ENCODE measurements at regions not wholly inside any gene's neighbourhood (a gene's known extent, or its start where the extent isn't known, plus 50 kb on each side); places are given as distances from the start of the nearest gene placed in this dataset.

- Histone ChIP-seq H3K27ac (replicated peaks) (no peak overlapping the region), H3K4me3 (no peak overlapping the region), H3K9me3 (replicated peaks) (peaks cover 10% of the 10 kb centered on the region), H3K36me3 (no peaks in the 10 kb centered on the region), H3K4me1 (no peaks in the 10 kb centered on the region), H3K27me3 (ENCODE audit: low read depth) (peaks cover 49% of the 10 kb centered on the region)
- intact Hi-C loops (cut with micrococcal nuclease): no loop called here
- DNase-seq: no peak
- TF ChIP-seq, protein P1, sequence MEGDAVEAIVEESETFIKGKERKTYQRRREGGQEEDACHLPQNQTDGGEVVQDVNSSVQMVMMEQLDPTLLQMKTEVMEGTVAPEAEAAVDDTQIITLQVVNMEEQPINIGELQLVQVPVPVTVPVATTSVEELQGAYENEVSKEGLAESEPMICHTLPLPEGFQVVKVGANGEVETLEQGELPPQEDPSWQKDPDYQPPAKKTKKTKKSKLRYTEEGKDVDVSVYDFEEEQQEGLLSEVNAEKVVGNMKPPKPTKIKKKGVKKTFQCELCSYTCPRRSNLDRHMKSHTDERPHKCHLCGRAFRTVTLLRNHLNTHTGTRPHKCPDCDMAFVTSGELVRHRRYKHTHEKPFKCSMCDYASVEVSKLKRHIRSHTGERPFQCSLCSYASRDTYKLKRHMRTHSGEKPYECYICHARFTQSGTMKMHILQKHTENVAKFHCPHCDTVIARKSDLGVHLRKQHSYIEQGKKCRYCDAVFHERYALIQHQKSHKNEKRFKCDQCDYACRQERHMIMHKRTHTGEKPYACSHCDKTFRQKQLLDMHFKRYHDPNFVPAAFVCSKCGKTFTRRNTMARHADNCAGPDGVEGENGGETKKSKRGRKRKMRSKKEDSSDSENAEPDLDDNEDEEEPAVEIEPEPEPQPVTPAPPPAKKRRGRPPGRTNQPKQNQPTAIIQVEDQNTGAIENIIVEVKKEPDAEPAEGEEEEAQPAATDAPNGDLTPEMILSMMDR (IDR thresholded peaks at IDR 0.05; ENCODE audit: borderline replicate concordance): no peak
Observed at GRCh38 chr22:34099278-34099677, 179.0 kb upstream of the LARGE1 start.

DNA sequence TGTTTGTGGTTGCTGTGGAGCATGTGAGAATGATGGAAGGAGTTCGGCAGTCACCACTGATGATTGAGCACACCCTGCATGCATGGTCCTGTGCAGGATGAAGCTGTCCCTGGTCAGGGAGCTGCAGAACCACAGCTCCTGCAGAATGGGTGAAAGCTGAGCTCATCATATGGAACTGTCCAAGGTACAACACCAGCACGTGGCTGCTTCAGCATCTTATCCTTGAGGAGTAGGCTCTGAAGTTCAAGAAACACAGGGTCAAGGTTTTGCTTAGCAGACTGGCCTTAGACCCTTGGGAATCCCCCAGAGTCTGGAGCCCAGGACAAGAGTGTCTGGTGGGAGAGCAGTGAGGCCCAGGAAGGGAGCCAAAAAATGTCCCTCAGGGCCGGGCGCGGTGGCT is 182.4 kb upstream of the LARGE1 start:
- Histone ChIP-seq H3K36me3 (no peaks in the 10 kb centered on the region), H3K9me3 (replicated peaks) (peaks cover 6% of the 10 kb centered on the region), H3K27ac (replicated peaks) (no peak overlapping the region), H3K4me1 (no peaks in the 10 kb centered on the region), H3K4me3 (no peak overlapping the region), H3K27me3 (ENCODE audit: low read depth) (peaks cover 65% of the 10 kb centered on the region)
- TF ChIP-seq, protein P1 (IDR thresholded peaks at IDR 0.05; ENCODE audit: borderline replicate concordance): no peak
- no peak for DNase-seq
- intact Hi-C loops (cut with micrococcal nuclease): no loop called here

- H3K4me3 ChIP-seq: no peak overlapping the region
- no peaks in the 10 kb centered on the region for H3K4me1 ChIP-seq
- H3K36me3 ChIP-seq: no peaks in the 10 kb centered on the region
- DNase-seq: peak; percentile 53
- intact Hi-C loops (cut with micrococcal nuclease): no loop called here
- TF ChIP-seq, protein P1 (IDR thresholded peaks at IDR 0.05; ENCODE audit: borderline replicate concordance): peak; percentile 81
- H3K27ac ChIP-seq (replicated peaks): no peak overlapping the region
- peaks cover 58% of the 10 kb centered on the region for H3K27me3 ChIP-seq (ENCODE audit: low read depth)
- no peaks in the 10 kb centered on the region for H3K9me3 ChIP-seq (replicated peaks)
Observed at GRCh38 chr22:34105461-34106062, 185.3 kb upstream of the LARGE1 start.

- Histone ChIP-seq H3K4me1 (no peaks in the 10 kb centered on the region), H3K36me3 (no peaks in the 10 kb centered on the region), H3K27ac (replicated peaks) (no peak overlapping the region), H3K4me3 (no peak overlapping the region), H3K27me3 (ENCODE audit: low read depth) (peaks cover 42% of the 10 kb centered on the region), H3K9me3 (replicated peaks) (no peaks in the 10 kb centered on the region)
- intact Hi-C loops (cut with micrococcal nuclease): no loop called here
- DNase-seq: no peak
- TF ChIP-seq, protein P1 (IDR thresholded peaks at IDR 0.05; ENCODE audit: borderline replicate concordance): no peak
Observed at GRCh38 chr22:34108168-34108567, 187.9 kb upstream of the LARGE1 start.

DNA sequence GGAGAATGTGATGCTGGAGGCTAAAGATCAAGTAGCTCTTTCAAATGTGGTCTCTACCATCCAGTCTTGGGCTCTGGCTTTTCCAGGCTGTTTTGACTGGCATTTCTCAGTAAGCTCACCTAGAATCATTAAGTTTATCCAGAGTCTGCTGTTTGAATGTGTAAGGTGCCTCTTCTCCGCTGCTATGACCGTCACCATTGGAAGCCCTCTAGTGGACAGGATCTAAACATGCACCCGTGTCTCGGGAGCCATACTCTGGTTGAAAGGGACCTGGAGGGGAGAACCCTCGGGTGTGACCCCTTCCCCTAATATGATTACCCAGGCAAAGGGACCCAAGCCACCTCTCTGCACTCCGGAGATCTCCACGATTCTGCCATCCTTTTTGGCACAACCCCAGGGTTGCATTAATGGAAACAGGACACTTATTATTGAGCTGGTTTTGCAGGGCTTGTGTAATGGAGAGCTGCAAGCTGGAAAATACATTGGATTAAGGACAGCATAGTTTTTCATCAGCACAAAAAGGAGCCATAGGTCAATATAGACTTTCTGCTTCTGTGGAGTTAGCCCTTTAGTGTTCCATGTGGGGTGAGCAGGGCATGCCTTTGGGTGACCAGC is 191.0 kb upstream of the LARGE1 start:
- no peaks in the 10 kb centered on the region for H3K4me1 ChIP-seq
- H3K9me3 ChIP-seq (replicated peaks): no peaks in the 10 kb centered on the region
- H3K27ac ChIP-seq (replicated peaks): no peak overlapping the region
- peaks cover 21% of the 10 kb centered on the region for H3K27me3 ChIP-seq (ENCODE audit: low read depth)
- intact Hi-C loops (cut with micrococcal nuclease): loop anchor here (5.0 kb wide), 1 partner anchor 809 kb away; no protein-coding TSS in a partner anchor
- TF ChIP-seq, protein P1 (IDR thresholded peaks at IDR 0.05; ENCODE audit: borderline replicate concordance): peak; percentile 80
- no peak overlapping the region for H3K4me3 ChIP-seq
- DNase-seq: no peak
- H3K36me3 ChIP-seq: no peaks in the 10 kb centered on the region

Measured in left ventricle myocardium inferior (tissue), 1 donor.